Naive thymus-derived CD4-positive, alpha-beta T cell (primary cell): ENCODE measurements at regions not wholly inside any gene's neighbourhood (a gene's known extent, or its start where the extent isn't known, plus 50 kb on each side); places are given as distances from the start of the nearest gene placed in this dataset.

Experiments
- ATAC-seq: fragments of 150-1000 bp; cut with Tn5 transposase; 2 replicates; pipeline ENCODE4 v1.10.0; 2021; ENCODE audit warnings: mild to moderate bottlenecking, moderate library complexity
- CTCF ChIA-PET: fragments of 350-600 bp; sonication (Branson Sonifier 250); formaldehyde crosslinking; loops from one replicate; lab custom pipeline; 2021; ENCODE audit warnings: antibody characterized with exemption; lab: Charles Lee
- POLR2A ChIA-PET: fragments of 350-600 bp; sonication (Branson Sonifier 250); formaldehyde crosslinking; loops from one replicate; lab custom pipeline; 2021; ENCODE audit warnings: antibody characterized with exemption, inconsistent platforms; lab: Charles Lee
- DNase-seq, 9 donors: peaks; one replicate each; pipeline versions ENCODE4 v3.0.0 to v3.0.0-alpha.2; 2020 to 2022; ENCODE audit warnings: mixed read lengths in 1 of 9
- H3K27ac ChIP-seq: one replicate; pipeline ENCODE4 v1.7.0; 2013; ENCODE audit warnings: mild to moderate bottlenecking, low read depth, low read length, moderate library complexity
- H3K27me3 ChIP-seq, 2 donors: one replicate each; pipeline ENCODE4 v1.7.0; 2013; ENCODE audit warnings: low read length in 2 of 2, mild to moderate bottlenecking in 2 of 2, moderate library complexity in 2 of 2; ENCODE audit not compliant: control insufficient read depth in 2 of 2, insufficient read depth in 2 of 2
- H3K36me3 ChIP-seq, 3 experiments: 1 replicate in 2 of 3; 2 replicates in 1 of 3; pipeline ENCODE4 v1.7.0; 2013; ENCODE audit warnings: low read length in 3 of 3, mild to moderate bottlenecking in 3 of 3, moderate library complexity in 1 of 3; ENCODE audit not compliant: insufficient read depth in 3 of 3, control insufficient read depth in 2 of 3
- H3K4me1 ChIP-seq, 2 donors: one replicate each; pipeline ENCODE4 v1.7.0; 2013; ENCODE audit warnings: low read length in 2 of 2, mild to moderate bottlenecking in 2 of 2, moderate library complexity in 1 of 2; ENCODE audit not compliant: control insufficient read depth in 2 of 2, insufficient read depth in 2 of 2
- H3K4me3 ChIP-seq: 2 replicates; pipeline ENCODE4 v1.7.0; 2013; ENCODE audit warnings: mild to moderate bottlenecking, low read length
- H3K9me3 ChIP-seq, 3 experiments: 1 replicate in 2 of 3; 2 replicates in 1 of 3; pipeline ENCODE4 v1.7.0; 2013; ENCODE audit warnings: low read length in 3 of 3; ENCODE audit not compliant: control insufficient read depth in 2 of 3
- H3K27ac Mint-ChIP-seq, 9 donors: one replicate each; pipeline ENCODE4 v1.8.0; 2020 to 2022; ENCODE audit warnings: mixed read lengths in 9 of 9, mild to moderate bottlenecking in 8 of 9, moderate library complexity in 5 of 9, inconsistent platforms in 2 of 9
- H3K27me3 Mint-ChIP-seq, 5 donors: one replicate each; pipeline ENCODE4 v1.8.0; 2021 to 2022; ENCODE audit warnings: mixed read lengths in 5 of 5, mild to moderate bottlenecking in 1 of 5
- H3K36me3 Mint-ChIP-seq, 5 donors: one replicate each; pipeline ENCODE4 v1.8.0; 2020 to 2022; ENCODE audit warnings: mixed read lengths in 5 of 5, mild to moderate bottlenecking in 3 of 5, inconsistent platforms in 1 of 5
- H3K4me1 Mint-ChIP-seq, 7 donors: one replicate each; pipeline ENCODE4 v1.8.0; 2020 to 2022; ENCODE audit warnings: mixed read lengths in 7 of 7, mild to moderate bottlenecking in 3 of 7, inconsistent platforms in 1 of 7
- H3K4me3 Mint-ChIP-seq, 10 donors: one replicate each; pipeline ENCODE4 v1.8.0; 2020 to 2022; ENCODE audit warnings: mild to moderate bottlenecking in 10 of 10, mixed read lengths in 10 of 10, moderate library complexity in 6 of 10, inconsistent platforms in 2 of 10
- H3K9me3 Mint-ChIP-seq, 11 donors: one replicate each; pipeline ENCODE4 v1.8.0; 2020 to 2022; ENCODE audit warnings: mixed read lengths in 11 of 11, mild to moderate bottlenecking in 4 of 11, inconsistent platforms in 1 of 11, moderate library complexity in 1 of 11
- intact Hi-C, 2 donors: fragments of 100-400 bp; cut with micrococcal nuclease; formaldehyde crosslinking; loops; one replicate each; pipeline ENCODE4 v1.15.1; 2023

- no peak overlapping the region for H3K27ac Mint-ChIP-seq
- no peak overlapping the region for H3K4me3 Mint-ChIP-seq
These were observed 195.0 kb upstream of the EPHA3 start for GRCh38 chr3:88912294-88912877.

GRCh38 chr3:88918841-88919240, 188.6 kb upstream of the EPHA3 start:
- H3K4me3 ChIP-seq = no peak overlapping the region
- H3K9me3 ChIP-seq = no peaks in the 10 kb centered on the region
- DNase-seq (no peak), ATAC-seq (no peak)
- H3K4me1 ChIP-seq = no peaks in the 10 kb centered on the region
- Mint-ChIP-seq H3K27me3 (no peaks in the 10 kb centered on the region), H3K36me3 (peaks cover 0 to 4% (median 0%) of the 10 kb centered on the region in 5 donors), H3K4me3 (no peak overlapping the region), H3K4me1 (no peaks in the 10 kb centered on the region), H3K27ac (no peak overlapping the region), H3K9me3 (peaks cover 0 to 3% (median 0%) of the 10 kb centered on the region in 11 donors)
- ChIA-PET CTCF (no interaction called here), POLR2A (no interaction called here)
- H3K27ac ChIP-seq = no peak overlapping the region
- no peaks in the 10 kb centered on the region for H3K27me3 ChIP-seq
- intact Hi-C loops = no loop called here
- no peaks in the 10 kb centered on the region for H3K36me3 ChIP-seq

More at GRCh38 chr3:88912294-88912877, 195.0 kb upstream of the EPHA3 start:
- DNase-seq (no peak), ATAC-seq (no peak)
- POLR2A ChIA-PET = no interaction called here
- H3K36me3 ChIP-seq = no peaks in the 10 kb centered on the region
- Mint-ChIP-seq H3K9me3 (peaks cover 0 to 3% (median 0%) of the 10 kb centered on the region in 11 donors), H3K4me1 (no peaks in the 10 kb centered on the region), H3K36me3 (no peaks in the 10 kb centered on the region), H3K27me3 (no peaks in the 10 kb centered on the region)
- H3K9me3 ChIP-seq = no peaks in the 10 kb centered on the region
- CTCF ChIA-PET = no interaction called here
- intact Hi-C loops = no loop called here
- no peaks in the 10 kb centered on the region for H3K27me3 ChIP-seq
- no peak overlapping the region for H3K27ac ChIP-seq
- H3K4me1 ChIP-seq = no peaks in the 10 kb centered on the region
- H3K4me3 ChIP-seq = no peak overlapping the region

GRCh38 chr3:88921986-88922385, 185.4 kb upstream of the EPHA3 start:
- no peak overlapping the region for H3K4me3 Mint-ChIP-seq
- H3K4me1 ChIP-seq = no peaks in the 10 kb centered on the region
- H3K9me3 Mint-ChIP-seq = peaks cover 0 to 3% (median 0%) of the 10 kb centered on the region in 11 donors
- no peaks in the 10 kb centered on the region for H3K4me1 Mint-ChIP-seq
- no peak overlapping the region for H3K27ac ChIP-seq
- H3K27me3 Mint-ChIP-seq = no peaks in the 10 kb centered on the region
- peaks cover 0 to 4% (median 0%) of the 10 kb centered on the region in 5 donors for H3K36me3 Mint-ChIP-seq
- H3K9me3 ChIP-seq = no peaks in the 10 kb centered on the region
- ATAC-seq (no peak), DNase-seq (no peak)
- intact Hi-C loops = no loop called here
- H3K4me3 ChIP-seq = no peak overlapping the region
- H3K27me3 ChIP-seq = no peaks in the 10 kb centered on the region
- CTCF ChIA-PET = no interaction called here
- no peak overlapping the region for H3K27ac Mint-ChIP-seq
- H3K36me3 ChIP-seq = no peaks in the 10 kb centered on the region
- POLR2A ChIA-PET = no interaction called here

GRCh38 chr3:88926221-88926620, 181.2 kb upstream of the EPHA3 start:
- Histone ChIP-seq H3K4me3 (no peak overlapping the region), H3K27ac (no peak overlapping the region), H3K36me3 (no peaks in the 10 kb centered on the region), H3K4me1 (no peaks in the 10 kb centered on the region), H3K27me3 (no peaks in the 10 kb centered on the region), H3K9me3 (no peaks in the 10 kb centered on the region)
- H3K27me3 Mint-ChIP-seq = no peaks in the 10 kb centered on the region
- no peak overlapping the region for H3K4me3 Mint-ChIP-seq
- H3K9me3 Mint-ChIP-seq = peaks cover 0 to 7% (median 0%) of the 10 kb centered on the region in 11 donors
- no peak overlapping the region for H3K27ac Mint-ChIP-seq
- ChIA-PET POLR2A (no interaction called here), CTCF (no interaction called here)
- intact Hi-C loops = no loop called here
- DNase-seq (no peak), ATAC-seq (no peak)
- no peaks in the 10 kb centered on the region for H3K36me3 Mint-ChIP-seq
- H3K4me1 Mint-ChIP-seq = no peaks in the 10 kb centered on the region

- H3K4me3 ChIP-seq = no peak overlapping the region
- no peak for DNase-seq
- H3K27ac ChIP-seq = no peak overlapping the region
- ATAC-seq = no peak
- no peaks in the 10 kb centered on the region for H3K4me1 ChIP-seq
- no peaks in the 10 kb centered on the region for H3K27me3 ChIP-seq
- no peaks in the 10 kb centered on the region for H3K36me3 Mint-ChIP-seq
- intact Hi-C loops = no loop called here
- no peak overlapping the region for H3K27ac Mint-ChIP-seq
- H3K9me3 ChIP-seq = no peaks in the 10 kb centered on the region
- H3K4me1 Mint-ChIP-seq = no peaks in the 10 kb centered on the region
- H3K27me3 Mint-ChIP-seq = no peaks in the 10 kb centered on the region
- ChIA-PET CTCF (no interaction called here), POLR2A (no interaction called here)
- no peaks in the 10 kb centered on the region for H3K36me3 ChIP-seq
- peaks cover 0 to 15% (median 3%) of the 10 kb centered on the region in 11 donors for H3K9me3 Mint-ChIP-seq
- H3K4me3 Mint-ChIP-seq = no peak overlapping the region
These were observed 176.8 kb upstream of the EPHA3 start for GRCh38 chr3:88930611-88931010.

GRCh38 chr3:88936831-88937230, 170.6 kb upstream of the EPHA3 start:
- no peak overlapping the region for H3K27ac Mint-ChIP-seq
- ChIA-PET CTCF (no interaction called here), POLR2A (no interaction called here)
- no peaks in the 10 kb centered on the region for H3K36me3 Mint-ChIP-seq
- H3K4me1 Mint-ChIP-seq = no peaks in the 10 kb centered on the region
- intact Hi-C loops = no loop called here
- H3K4me3 Mint-ChIP-seq = no peak overlapping the region
- no peak overlapping the region for H3K4me3 ChIP-seq
- H3K9me3 ChIP-seq = no peaks in the 10 kb centered on the region
- H3K4me1 ChIP-seq = no peaks in the 10 kb centered on the region
- H3K27me3 ChIP-seq = no peaks in the 10 kb centered on the region
- peaks cover 0 to 29% (median 5%) of the 10 kb centered on the region in 11 donors for H3K9me3 Mint-ChIP-seq
- H3K27me3 Mint-ChIP-seq = no peaks in the 10 kb centered on the region
- H3K27ac ChIP-seq = no peak overlapping the region
- no peak for DNase-seq
- no peak for ATAC-seq
- H3K36me3 ChIP-seq = no peaks in the 10 kb centered on the region

GRCh38 chr3:88940296-88940695, 167.1 kb upstream of the EPHA3 start:
- no peaks in the 10 kb centered on the region for H3K27me3 ChIP-seq
- Mint-ChIP-seq H3K9me3 (peaks cover 0 to 20% (median 5%) of the 10 kb centered on the region in 11 donors), H3K4me1 (no peaks in the 10 kb centered on the region), H3K27ac (no peak overlapping the region), H3K4me3 (no peak overlapping the region), H3K36me3 (no peaks in the 10 kb centered on the region), H3K27me3 (no peaks in the 10 kb centered on the region)
- no peak for DNase-seq
- H3K36me3 ChIP-seq = no peaks in the 10 kb centered on the region
- ATAC-seq = no peak
- no peaks in the 10 kb centered on the region for H3K4me1 ChIP-seq
- no peak overlapping the region for H3K4me3 ChIP-seq
- intact Hi-C loops = no loop called here
- H3K27ac ChIP-seq = no peak overlapping the region
- POLR2A ChIA-PET = no interaction called here
- CTCF ChIA-PET = no interaction called here
- no peaks in the 10 kb centered on the region for H3K9me3 ChIP-seq
